GM11168 (cell line): ENCODE measurements at regions not wholly inside any gene's neighbourhood (a gene's known extent, or its start where the extent isn't known, plus 50 kb on each side); places are given as distances from the start of the nearest gene placed in this dataset.

Source experiments
- in situ Hi-C: fragments of 300-500 bp; cut with MboI; formaldehyde crosslinking; loops from one replicate; pipeline ENCODE4 v1.12.0; 2022; ENCODE audit warnings: low sequenced_read_pairs; ENCODE audit not compliant: unreplicated experiment

DNA sequence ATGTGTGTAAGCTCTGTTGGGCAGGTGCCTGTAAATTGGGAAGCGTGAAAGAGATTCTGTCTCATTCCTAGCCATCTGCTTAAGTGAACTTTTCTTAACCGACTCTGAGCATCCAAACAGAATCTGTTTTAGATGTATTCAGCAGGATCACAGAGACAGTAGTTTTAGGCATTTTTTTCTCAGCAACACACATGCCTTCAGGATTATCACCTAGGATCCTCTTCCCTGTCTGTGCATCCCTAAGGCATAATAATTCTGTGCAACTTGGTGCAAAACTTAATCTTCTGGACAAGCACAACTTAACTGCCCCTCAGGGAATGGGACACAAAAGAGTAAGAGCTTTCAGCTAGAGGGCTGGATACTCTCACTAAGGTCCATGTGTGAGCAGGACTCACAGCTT, 284.8 kb downstream of the C7orf25 start:
- in situ Hi-C loops: no loop called here

DNA sequence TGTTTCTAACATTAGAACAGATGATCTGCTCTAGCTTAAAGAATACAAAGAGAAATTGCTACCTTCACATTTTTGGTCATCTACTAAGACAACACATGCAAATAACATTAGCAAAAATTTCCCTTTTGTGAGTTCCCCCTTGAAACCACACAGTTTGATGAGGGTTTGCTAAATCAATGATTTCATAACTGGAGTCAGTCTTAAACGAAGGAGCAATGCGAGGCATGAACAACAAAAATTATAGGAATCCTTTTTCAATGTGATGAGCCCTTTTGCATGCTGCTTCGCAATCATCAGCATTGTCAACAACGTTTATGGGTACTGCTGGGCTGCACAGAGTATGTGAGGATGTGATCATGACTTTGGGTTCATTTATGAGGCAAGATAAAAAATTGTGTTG, 286.4 kb downstream of the C7orf25 start:
- in situ Hi-C loops: no loop called here

DNA sequence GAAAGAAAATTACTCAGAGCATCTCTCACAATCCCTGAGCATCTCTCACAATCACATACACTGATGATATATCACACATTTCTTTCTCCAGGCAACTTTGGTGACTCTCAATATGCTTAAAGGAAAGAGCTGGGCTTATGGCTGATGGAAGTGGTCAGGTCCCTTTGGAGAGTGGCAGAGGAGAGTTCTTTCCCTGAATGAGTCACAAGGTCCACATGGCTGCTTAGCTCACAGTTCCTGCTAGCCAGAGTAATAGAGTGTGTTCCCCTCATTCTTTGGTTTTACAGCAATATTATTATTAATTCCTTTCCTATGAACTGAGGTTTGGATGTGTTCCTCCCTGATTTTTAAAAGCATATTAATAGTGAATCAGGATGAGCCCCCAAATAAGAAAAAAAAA, 287.4 kb downstream of the C7orf25 start:
- in situ Hi-C loops: no loop called here

DNA sequence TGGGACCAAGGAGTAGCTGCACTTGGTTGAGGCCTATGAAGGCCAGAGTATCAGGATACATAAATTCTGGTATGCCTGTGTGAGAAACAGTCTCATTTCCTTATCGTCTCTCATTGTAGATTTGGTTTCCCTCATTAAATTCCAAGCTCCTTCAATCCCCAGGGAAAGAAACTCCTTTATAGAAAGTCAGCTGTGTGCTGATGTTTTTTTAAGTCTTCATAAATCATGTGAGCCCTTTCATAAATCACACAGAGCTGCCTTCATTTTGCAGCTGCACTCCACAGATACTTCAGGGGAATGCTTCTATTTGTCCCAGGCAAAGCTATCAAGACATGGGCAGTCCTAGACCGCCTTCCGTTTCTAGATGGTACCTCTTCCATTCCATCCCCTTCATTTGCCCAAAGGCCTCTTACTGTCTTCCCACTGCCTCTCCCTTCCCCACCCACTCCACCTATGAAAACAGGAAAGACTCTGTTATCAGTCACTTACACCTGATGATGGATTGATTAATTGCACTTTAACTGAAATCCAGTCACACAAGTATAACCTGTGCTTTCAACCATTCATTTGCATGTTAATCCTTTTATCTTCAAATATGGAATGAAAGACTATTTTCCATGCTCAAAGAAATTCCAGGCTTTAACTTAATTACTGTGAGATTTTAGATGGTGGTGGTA, 290.2 kb downstream of the C7orf25 start:
- in situ Hi-C loops: no loop called here

DNA sequence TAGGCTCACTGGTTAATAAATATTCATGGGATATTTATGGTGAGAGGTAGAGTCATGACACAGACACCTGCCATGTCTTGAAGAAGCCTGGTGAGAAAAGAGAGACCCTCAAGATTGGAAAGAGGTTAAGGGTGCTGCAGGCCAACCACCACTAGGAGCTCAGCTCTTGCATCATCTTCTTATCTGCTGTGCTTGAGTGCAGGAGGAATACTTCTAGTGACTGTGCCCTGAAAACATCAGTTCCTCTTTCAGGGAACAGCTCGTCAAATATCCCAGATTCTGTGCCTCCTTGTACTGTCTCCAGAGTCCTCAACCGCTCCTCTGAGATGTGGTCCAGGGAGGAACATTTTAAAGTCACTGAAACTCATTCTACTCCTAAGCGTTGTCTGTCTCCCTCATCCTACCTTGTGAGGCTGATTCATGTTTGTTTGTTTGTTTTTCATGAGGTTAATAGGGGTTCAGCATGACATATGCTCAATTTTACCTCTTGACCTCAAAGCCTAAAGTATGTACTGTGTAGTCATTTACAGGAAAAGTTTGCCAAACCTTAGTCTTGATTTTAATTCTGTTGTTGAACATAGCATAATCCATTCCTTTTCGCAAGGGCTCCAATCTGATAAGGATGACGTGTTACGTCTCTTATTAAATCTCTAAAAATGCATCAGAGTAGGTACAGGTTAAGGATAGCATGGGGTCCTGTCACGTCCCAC, 293.1 kb downstream of the C7orf25 start:
- in situ Hi-C loops: no loop called here

DNA sequence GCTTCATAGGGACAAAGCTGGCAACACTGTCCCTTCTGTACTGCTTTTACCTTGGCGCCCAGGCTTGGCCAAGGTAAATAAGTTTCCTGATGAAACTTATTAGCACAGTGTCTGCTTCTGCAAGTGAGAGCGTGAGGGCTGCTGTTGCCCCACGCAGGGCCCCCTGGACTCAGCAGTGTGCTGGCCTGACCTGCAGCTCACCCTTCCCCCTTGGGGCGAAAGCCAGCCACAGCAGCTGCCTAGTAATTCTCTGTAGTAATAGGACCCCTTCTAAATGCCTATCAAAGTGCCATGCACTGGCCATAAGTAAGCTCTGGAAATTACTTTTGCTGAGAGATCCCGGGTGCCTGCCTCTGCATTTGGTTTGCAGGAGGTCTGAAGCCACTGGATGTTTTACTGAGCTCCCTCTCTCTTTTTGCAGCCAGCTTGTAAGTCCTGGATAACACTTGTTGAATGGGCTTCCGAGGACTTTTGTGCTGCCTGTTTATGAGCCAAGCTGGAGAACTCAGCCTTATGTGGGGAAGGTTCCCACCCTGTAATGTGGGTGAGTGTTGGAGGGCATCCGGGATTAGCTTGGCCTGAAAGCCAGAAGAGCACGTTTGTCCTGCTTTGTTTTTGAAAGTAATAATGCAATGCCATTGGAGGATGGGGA, 293.9 kb downstream of the C7orf25 start:
- in situ Hi-C loops: no loop called here

DNA sequence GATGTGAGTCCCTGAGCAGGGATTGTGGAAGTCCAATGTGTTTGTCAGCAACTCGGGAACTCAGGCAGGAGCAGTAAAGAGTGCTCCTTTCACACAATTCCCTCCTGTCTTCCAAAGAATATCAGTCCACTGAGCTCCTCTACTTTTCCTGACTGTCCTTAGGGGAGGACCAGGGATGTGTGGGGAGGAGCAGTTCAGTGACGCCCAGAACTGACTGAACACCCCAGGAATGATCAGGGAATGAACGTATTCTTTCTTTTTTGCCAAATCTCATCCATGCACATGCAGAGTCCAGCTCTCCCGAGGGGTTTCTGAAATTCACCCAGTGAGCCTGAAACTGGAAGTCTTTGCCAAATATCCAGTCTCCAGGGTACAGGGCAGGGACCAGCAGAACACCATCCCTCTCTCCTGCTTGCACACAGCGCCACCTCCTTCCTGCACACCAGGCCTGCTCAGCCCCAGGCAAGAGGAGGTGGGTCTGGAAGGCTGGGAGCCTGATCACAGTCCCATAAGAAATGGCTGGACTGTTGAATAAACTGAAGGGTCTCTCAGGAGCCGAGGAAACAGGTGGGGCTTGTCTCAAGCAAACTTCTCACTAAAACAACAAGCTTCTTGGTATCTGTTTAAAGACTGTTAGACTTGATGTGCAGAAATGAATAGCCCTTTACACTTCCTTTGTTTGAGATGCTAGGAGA, 294.7 kb downstream of the C7orf25 start:
- in situ Hi-C loops: no loop called here

DNA sequence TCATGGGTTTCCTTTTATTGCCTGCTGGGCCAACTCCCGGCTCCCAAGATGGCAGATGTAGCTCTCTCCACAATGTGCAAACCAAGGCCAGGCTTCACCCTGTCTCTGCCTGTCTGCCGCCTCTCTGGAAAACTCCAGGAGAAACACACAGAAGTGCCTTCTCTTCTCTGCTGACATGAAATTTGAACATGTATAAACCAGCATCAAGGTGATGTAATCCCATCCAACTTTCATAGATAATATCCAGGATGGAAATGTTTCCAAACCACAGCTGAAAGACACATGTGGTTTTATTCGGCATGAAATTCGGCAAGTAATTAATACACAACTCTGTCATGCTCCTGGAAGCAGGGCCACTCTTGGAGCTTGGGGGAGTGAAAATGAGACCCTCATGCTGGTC, 297.2 kb downstream of the C7orf25 start:
- in situ Hi-C loops: no loop called here

DNA sequence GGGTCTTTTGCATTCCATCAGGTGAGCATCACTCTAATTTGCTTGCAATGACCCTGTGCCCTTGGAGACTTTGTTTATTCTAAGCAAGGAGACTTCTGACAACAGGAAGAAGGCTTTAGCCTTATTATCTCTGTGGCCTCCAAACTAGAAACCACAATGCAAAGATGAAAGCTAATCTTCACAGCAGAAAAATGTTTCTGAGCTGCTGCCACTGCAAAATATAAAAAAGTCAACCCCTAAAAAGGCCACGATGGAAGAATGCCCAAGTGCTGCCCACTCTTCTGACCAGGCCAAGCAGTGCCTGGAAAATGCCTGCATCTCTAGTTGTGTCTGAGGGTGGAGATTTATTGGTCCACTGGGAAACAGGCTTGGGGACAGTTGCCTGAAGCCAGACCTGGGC, 299.9 kb downstream of the C7orf25 start:
- in situ Hi-C loops: no loop called here

DNA sequence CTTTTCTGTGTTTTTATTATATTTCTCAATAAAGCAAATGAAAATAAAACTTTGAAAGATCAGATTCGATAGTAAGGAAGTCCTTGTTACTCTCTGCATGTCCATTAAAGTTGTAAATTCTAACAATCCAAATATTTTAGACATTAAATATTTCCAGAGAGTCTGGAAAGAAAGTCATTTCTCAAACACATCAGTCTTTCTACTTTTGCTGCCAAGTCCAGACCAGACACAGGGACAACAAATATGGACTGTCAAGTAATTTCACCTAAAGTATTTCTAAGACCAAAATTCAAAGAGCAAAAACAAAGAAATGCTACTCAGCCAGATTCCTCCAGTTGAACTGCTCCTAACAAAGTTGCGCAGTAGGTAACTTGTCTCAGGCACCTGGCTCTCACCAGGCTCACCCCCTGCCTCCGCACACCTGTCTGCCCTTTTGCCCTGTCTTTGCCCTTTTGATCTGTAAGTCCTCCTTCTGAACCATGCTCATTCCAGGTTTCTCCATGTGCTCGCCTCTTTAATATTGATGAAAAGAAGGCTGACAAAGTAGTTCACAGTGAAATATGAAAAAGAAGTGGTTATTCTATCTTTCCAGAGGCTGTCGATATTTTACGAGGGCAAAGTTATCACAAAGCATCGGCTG, 300.5 kb downstream of the C7orf25 start:
- in situ Hi-C loops: no loop called here

DNA sequence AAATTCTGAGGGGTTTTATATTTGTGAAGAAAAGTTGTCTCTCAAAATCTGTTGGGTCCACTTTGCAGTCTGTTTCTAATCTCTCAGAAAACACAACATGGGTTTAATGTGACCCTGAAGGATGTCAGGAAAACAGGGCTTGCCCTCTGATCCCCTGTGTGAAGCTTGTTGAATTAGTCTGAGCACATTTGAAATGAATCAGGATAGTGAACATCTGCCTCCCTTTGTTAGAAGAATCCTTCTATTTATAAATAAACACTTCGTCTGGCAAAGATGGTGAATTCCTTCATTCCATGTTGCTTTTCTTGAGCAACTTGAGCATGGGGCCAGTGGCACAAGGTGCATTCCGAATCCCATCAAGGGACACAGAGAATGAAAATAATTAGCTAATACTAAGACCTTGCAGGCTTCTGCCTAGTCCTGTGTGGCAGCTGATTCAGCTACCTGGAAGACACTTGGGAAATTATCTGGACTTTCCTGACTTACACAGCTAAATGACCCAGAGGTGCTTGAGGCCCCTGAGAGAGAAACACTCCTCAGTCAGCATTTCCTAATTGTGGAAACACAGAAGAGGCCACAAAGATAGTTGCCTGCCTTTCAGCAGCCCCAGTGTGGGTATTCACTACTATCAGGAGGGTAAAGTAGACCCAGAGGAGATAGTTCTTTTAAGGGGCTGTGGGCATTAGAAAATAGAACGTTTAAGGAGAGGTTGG, 305.5 kb downstream of the C7orf25 start:
- in situ Hi-C loops: no loop called here

DNA sequence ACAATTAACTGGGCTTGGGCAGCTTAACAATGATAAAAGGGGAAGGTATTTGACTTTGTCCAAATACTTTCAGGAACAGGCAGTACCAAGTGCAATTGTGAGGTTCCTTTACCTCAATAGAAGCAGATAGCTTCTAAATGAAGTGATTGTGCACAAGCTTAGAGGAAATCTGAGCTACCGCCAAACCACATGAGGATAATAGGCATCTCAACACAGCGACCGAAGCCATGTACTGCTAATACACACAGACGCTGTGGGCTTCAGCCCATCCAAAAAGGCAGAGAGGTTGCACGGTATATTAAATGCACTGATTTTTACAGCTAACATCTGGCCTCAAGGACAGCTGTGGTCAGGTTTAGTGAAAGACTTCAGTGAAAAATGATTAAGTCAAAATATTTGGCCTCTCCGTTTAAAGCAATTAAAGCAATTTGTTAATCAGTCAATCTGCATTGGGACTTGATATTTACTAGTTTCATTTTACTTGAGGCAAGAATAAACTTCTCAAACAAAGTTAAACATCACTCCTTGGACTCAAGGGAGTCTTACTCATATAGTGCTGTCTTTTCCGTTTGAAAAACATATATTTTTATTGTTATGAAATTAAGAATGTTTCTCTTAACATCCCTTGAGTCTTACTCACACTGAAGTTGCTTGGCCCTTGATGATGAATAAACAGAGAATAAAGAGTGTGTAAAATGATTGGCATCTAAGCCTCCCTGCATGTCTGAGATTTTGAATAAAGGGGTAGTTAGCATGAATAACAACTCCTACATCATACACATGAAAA, 306.3 kb downstream of the C7orf25 start:
- in situ Hi-C loops: no loop called here

DNA sequence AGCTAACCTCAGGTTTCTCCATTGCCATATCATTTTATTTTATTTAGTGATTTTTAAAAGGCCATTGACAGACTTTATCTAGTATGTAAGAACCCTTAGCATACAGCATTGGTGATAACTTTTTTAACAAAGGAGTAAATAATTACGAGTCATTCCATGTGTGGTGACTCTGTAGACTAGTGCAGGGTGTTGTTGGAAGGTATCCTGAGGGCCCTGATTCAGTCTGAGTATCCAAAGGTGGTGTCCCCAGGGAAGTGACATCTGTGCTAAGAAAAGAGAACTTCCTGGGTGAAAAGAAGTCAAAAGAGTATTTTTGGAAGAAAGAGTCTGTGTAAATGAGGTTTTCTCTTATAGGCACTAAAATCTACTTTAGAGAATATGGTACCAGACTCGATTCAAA, 308.4 kb downstream of the C7orf25 start:
- in situ Hi-C loops: no loop called here

DNA sequence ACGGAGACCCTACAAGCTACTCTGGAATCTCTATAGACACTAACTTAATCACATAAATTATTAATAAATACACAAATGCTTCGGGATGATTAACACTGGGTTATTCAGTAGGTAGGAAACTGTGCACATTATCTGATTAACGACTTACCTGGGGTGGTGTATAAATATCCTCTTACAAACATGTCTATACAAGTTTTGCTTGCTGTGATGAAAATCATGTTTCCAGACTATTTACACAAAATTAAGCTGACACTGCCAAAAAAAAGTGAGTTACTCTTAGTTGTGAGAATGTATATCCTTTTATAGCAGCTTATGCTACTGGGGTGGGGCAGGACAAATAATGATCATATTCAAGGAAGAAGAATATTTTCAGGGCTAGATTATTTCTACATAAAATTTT, 314.6 kb downstream of the C7orf25 start:
- in situ Hi-C loops: no loop called here

DNA sequence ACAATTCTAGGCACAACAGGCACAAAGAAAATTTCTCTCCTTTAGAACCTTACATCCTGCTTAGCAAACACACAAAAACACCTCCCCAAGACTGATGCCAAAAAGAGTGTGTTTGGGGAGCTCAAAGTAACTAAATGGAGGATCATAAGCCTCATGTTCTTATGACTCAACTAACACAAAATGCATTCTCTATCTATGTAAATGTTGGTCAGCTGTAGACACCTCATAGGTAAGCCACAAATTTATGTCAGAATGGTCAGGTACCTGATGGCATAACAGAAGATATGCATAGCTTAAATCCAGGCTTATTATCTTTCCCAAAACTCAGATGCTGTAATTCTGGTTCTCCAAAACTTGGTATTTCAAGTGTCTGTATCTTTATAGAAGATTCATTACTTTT, 315.1 kb downstream of the C7orf25 start:
- in situ Hi-C loops: no loop called here

DNA sequence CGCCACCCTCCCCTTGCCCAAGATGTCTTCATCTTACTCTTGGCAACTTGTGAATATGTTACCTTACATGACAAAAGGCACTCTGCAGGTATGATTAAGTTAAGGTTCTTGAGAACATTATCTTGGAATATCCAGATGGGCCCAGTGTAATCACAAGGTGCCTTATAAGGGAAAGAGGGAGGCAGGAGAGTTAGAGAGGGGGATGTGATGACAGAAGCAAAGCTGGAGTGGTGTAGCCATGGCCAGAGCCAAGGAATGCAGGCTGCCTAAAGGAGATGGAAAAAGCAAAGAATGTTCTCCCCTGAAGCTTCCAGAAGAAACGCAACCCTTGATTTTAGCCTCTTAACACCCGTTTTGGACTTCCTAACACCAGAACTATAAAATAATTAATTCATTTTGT, 318.0 kb downstream of the C7orf25 start:
- in situ Hi-C loops: no loop called here

DNA sequence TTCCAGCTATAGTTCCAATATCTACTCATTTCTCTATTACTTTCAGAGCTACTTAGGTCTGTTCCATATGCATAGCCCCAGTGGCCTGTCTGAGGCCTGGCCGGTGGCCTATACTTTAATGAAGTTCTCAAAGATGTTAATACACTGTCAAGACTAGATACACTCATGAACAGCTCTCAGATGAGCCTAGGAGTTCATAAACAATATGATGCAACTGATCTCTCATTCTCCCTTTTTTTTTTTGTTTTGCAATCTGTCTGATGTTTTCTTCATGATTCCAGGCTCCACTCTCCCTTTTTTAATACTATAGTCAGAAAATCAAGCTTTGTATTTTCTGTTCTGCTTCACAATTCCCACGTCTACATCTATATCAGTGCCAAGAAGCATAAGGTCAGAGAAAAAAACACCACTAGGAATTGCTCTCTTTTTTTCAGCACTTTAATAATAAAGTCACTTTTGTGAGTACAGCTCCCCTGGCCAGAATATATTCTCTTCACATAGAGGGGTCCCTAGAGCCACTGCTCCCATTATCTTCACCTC, 321.0 kb downstream of the C7orf25 start:
- in situ Hi-C loops: no loop called here

DNA sequence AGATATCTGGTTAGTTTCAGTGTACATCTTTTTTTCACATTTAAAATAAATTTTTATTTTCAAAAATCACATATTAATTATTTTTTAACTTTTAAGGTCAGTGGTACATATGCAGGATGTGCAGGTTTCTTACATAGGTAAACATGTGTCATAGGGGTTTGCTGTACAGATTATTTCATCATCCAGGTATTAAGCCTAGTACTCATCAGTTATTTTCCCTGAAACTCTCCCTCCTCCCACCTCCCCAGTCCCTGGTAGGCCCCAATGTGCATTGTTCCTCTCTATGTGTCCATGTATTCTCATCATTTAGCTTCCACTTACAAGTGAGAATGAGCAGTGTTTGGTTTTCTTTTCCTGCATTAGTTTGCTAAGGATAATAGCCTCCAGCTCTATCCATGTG, 323.0 kb downstream of the C7orf25 start:
- in situ Hi-C loops: no loop called here

DNA sequence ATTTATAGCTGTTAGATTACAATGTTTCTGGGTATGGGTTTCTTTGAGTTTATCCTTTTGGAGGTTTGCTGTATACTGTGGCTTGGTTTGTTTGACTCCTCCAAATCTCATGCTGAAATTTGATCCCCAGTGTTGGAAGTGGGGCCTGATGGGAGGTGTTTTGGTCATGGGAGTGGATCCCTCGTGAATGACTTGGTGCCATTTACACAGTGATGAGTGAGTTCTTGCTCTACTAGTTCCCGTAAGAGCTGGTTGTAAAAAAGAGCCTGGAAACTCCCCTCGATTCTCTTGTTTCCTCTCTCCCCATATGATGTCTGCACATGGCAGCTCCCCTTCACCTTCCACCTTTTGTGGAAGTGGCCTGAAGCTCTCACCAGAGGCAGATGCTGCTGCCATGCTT, 324.1 kb downstream of the C7orf25 start:
- in situ Hi-C loops: no loop called here
